B cell (primary cell): ENCODE measurements at regions not wholly inside any gene's neighbourhood (a gene's known extent, or its start where the extent isn't known, plus 50 kb on each side); places are given as distances from the start of the nearest gene placed in this dataset.

Experiments
- ATAC-seq: fragments of 200-7000 bp; cut with Tn5 transposase; one replicate; pipeline ENCODE4 v1.10.0; 2021; ENCODE audit warnings: low read depth, mild to moderate bottlenecking, moderate number of reproducible peaks, moderate library complexity
- CTCF ChIA-PET: fragments of 350-600 bp; sonication (Branson Sonifier 250); formaldehyde crosslinking; loops from one replicate; lab custom pipeline; 2021; ENCODE audit warnings: antibody characterized with exemption, inconsistent platforms; lab: Charles Lee
- POLR2A ChIA-PET: fragments of 350-600 bp; sonication (Branson Sonifier 250); formaldehyde crosslinking; loops from one replicate; lab custom pipeline; 2021; ENCODE audit warnings: antibody characterized with exemption; lab: Charles Lee
- DNase-seq: peaks from one replicate; pipeline ENCODE4 v3.0.0; 2013
- H2AFZ ChIP-seq: 2 replicates; pipeline ENCODE4 v1.6.1; 2012; ENCODE audit warnings: mild to moderate bottlenecking, low read depth, low read length; ENCODE audit not compliant: insufficient read depth, poor library complexity, severe bottlenecking
- H3K27ac ChIP-seq, 2 donors: 1 replicate in 1 of 2; 2 replicates in 1 of 2; pipeline ENCODE4 v1.5.1; 2012 to 2013; ENCODE audit warnings: low read length in 2 of 2, mild to moderate bottlenecking in 2 of 2, moderate library complexity in 1 of 2
- H3K27me3 ChIP-seq, 4 experiments: fragments of 200-600 bp in 1 of 4; sonication (generic) in 1 of 4; replicated peaks in 1 of 4; 1 replicate in 2 of 4; 2 replicates in 2 of 4; pipeline versions ENCODE4 v1.6.1 to v1.7.0; 2013 to 2016; ENCODE audit warnings: low read length in 3 of 4, mild to moderate bottlenecking in 2 of 4, mixed read lengths in 1 of 4, moderate library complexity in 1 of 4; ENCODE audit not compliant: insufficient read depth in 4 of 4, control insufficient read depth in 3 of 4; ENCODE audit errors: control extremely low read depth in 1 of 4
- H3K36me3 ChIP-seq, 2 experiments: replicated peaks in 1 of 2; 1 replicate in 1 of 2; 2 replicates in 1 of 2; pipeline versions ENCODE4 v1.6.1 to v1.7.1; 2013; ENCODE audit warnings: low read length in 1 of 2; ENCODE audit not compliant: insufficient read depth in 2 of 2, control insufficient read depth in 1 of 2; ENCODE audit errors: control extremely low read depth in 1 of 2, extremely low read depth in 1 of 2
- H3K4me1 ChIP-seq, 2 donors: fragments of 200-600 bp in 1 of 2; sonication (generic) in 1 of 2; 1 replicate in 1 of 2; 2 replicates in 1 of 2; pipeline versions ENCODE4 v1.5.1 to v1.6.1; 2013 to 2017; ENCODE audit warnings: low read length in 2 of 2; ENCODE audit not compliant: control insufficient read depth in 2 of 2, insufficient read depth in 2 of 2
- H3K4me2 ChIP-seq: replicated peaks from 2 replicates; pipeline ENCODE3; 2012; ENCODE audit warnings: mild to moderate bottlenecking, low read depth, low read length; ENCODE audit not compliant: poor library complexity, severe bottlenecking
- H3K4me3 ChIP-seq, 5 experiments: fragments of 200-600 bp in 1 of 5; sonication (generic) in 1 of 5; 1 replicate in 3 of 5; 2 replicates in 2 of 5; pipeline versions ENCODE4 v1.5.1 to v1.7.0; 2011 to 2016; ENCODE audit warnings: low read length in 4 of 5, mild to moderate bottlenecking in 4 of 5, low read depth in 2 of 5, control low read depth in 1 of 5, moderate library complexity in 1 of 5; ENCODE audit not compliant: insufficient read depth in 1 of 5; ENCODE audit errors: control extremely low read depth in 1 of 5, extremely low read depth in 1 of 5
- H3K79me2 ChIP-seq: fragments of 200-600 bp; sonication (generic); one replicate; pipeline ENCODE4 v1.6.0; 2016; ENCODE audit warnings: low read length; ENCODE audit not compliant: control insufficient read depth, insufficient read depth
- H3K9ac ChIP-seq: fragments of 200-600 bp; sonication (generic); 2 replicates; pipeline ENCODE4 v1.6.1; 2017; ENCODE audit warnings: mild to moderate bottlenecking, low read length, moderate library complexity
- H3K9me3 ChIP-seq, 3 donors: one replicate each; pipeline versions ENCODE4 v1.6.1 to v1.7.1; 2013; ENCODE audit warnings: low read length in 2 of 3; ENCODE audit not compliant: control insufficient read depth in 2 of 3, insufficient read depth in 1 of 3; ENCODE audit errors: control extremely low read depth in 1 of 3
- H4K20me1 ChIP-seq: 2 replicates; pipeline ENCODE4 v1.6.0; 2012; ENCODE audit warnings: mild to moderate bottlenecking, low read length; ENCODE audit not compliant: insufficient read depth, control insufficient read depth, poor library complexity, severe bottlenecking
- H3K27ac Mint-ChIP-seq: one replicate; pipeline ENCODE4 v1.8.0; 2021; ENCODE audit warnings: mixed read lengths
- H3K27me3 Mint-ChIP-seq: one replicate; pipeline ENCODE4 v1.8.0; 2021; ENCODE audit warnings: mixed read lengths
- H3K4me1 Mint-ChIP-seq: one replicate; pipeline ENCODE4 v1.8.0; 2021; ENCODE audit warnings: mixed read lengths
- H3K4me3 Mint-ChIP-seq: one replicate; pipeline ENCODE4 v1.8.0; 2021; ENCODE audit warnings: mixed read lengths
- H3K9me3 Mint-ChIP-seq: one replicate; pipeline ENCODE4 v1.8.0; 2022; ENCODE audit warnings: mixed read lengths; ENCODE audit not compliant: insufficient read depth
- EZH2 ChIP-seq: IDR thresholded peaks from 2 replicates; pipeline ENCODE4 v1.6.1; 2012; ENCODE audit warnings: borderline replicate concordance, low read depth, mild to moderate bottlenecking, moderate library complexity, low read length; ENCODE audit not compliant: insufficient read depth, poor library complexity, severe bottlenecking
- WGBS: methylation state at CpG from one replicate; pipeline ENCODE4 v1.1.5; 2013; ENCODE audit warnings: missing lambda C conversion rate; ENCODE audit not compliant: insufficient coverage; 5-methylcytosine and 5-hydroxymethylcytosine counted together
- intact Hi-C: fragments of 100-400 bp; cut with micrococcal nuclease; formaldehyde crosslinking; loops from one replicate; pipeline ENCODE4 v1.10.0; 2022
- TF ChIP-seq, protein P1 (sequence below): fragments of 200-600 bp; IDR thresholded peaks from one replicate; pipeline ENCODE4 v1.8.0; 2022; ENCODE audit warnings: antibody characterized with exemption, mild to moderate bottlenecking

DNA sequence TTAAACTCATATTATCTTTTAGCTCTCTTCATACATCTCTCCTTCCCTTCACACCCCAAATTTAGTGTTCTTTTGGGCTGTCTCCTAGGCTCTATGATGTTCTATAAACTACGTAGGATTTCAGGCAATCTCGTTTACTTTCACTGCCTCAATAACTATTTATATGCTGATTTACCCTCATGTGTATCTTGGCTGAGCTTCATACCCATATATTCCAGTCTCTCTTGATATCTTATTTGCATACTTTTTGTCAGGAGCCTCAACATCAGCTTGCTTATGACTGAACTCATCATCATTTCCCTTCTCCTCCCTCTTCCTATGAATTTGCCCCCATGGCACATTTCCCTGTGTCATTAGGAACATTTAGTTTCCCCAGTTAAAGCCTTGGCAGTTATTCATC lies 262.1 kb upstream of the FBXO33 start:
- Histone ChIP-seq H2AFZ (no peak overlapping the region), H3K4me3 (no peak overlapping the region), H3K79me2 (no peaks in the 10 kb centered on the region), H4K20me1 (no peaks in the 10 kb centered on the region), H3K4me2 (no peak overlapping the region), H3K27me3 (no peaks in the 10 kb centered on the region), H3K9me3 (no peaks in the 10 kb centered on the region), H3K4me1 (no peaks in the 10 kb centered on the region), H3K36me3 (no peaks in the 10 kb centered on the region), H3K9ac (no peak overlapping the region), H3K27ac (no peak overlapping the region)
- no peak for ATAC-seq
- no CpG with 5 or more reads among the region's 2 CpGs for WGBS
- Mint-ChIP-seq H3K4me3 (no peak overlapping the region), H3K27ac (no peak overlapping the region), H3K4me1 (no peaks in the 10 kb centered on the region), H3K9me3 (no peaks in the 10 kb centered on the region), H3K27me3 (no peaks in the 10 kb centered on the region)
- TF ChIP-seq, protein P1, sequence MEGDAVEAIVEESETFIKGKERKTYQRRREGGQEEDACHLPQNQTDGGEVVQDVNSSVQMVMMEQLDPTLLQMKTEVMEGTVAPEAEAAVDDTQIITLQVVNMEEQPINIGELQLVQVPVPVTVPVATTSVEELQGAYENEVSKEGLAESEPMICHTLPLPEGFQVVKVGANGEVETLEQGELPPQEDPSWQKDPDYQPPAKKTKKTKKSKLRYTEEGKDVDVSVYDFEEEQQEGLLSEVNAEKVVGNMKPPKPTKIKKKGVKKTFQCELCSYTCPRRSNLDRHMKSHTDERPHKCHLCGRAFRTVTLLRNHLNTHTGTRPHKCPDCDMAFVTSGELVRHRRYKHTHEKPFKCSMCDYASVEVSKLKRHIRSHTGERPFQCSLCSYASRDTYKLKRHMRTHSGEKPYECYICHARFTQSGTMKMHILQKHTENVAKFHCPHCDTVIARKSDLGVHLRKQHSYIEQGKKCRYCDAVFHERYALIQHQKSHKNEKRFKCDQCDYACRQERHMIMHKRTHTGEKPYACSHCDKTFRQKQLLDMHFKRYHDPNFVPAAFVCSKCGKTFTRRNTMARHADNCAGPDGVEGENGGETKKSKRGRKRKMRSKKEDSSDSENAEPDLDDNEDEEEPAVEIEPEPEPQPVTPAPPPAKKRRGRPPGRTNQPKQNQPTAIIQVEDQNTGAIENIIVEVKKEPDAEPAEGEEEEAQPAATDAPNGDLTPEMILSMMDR, result no peak
- no peak for TF ChIP-seq EZH2
- ChIA-PET POLR2A (no interaction called here), CTCF (no interaction called here)
- intact Hi-C loops, result no loop called here
- DNase-seq, result no peak

DNA sequence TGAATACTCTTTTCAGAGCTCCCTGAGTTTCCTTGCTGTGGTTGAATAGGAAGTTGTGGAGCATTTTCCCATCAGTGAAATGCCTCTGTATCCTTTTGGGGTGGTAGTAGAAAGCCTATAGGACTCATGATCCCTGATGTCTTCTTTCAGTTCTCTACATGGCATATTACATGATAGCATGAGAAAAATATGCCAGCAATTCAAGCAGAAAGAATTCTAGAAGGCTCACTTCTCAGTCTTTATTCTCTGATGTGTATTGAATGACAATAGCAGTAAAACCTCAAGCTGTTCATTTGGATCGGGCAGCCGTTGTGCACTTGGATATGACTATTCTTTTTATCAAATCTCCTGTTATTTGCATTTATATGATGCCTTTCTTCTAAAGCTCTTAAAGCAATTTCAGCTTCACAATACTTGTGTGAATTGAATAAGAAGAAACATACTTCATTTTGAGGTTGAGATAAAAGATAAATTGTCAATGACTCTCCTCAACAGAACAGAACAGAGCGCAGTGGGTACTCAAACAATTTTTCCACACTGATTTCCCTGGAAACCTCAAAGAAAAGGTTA lies 251.5 kb upstream of the FBXO33 start:
- ChIA-PET POLR2A (no interaction called here), CTCF (no interaction called here)
- intact Hi-C loops, result no loop called here
- H3K79me2 ChIP-seq, result no peaks in the 10 kb centered on the region
- TF ChIP-seq, protein P1, result no peak
- no peak for TF ChIP-seq EZH2
- H3K4me2 ChIP-seq, result no peak overlapping the region
- no peaks in the 10 kb centered on the region for H3K27me3 Mint-ChIP-seq
- H3K4me1 ChIP-seq, result no peaks in the 10 kb centered on the region
- DNase-seq (no peak), ATAC-seq (no peak)
- no peaks in the 10 kb centered on the region for H3K9me3 ChIP-seq
- no peaks in the 10 kb centered on the region for H3K27me3 ChIP-seq
- H3K4me3 ChIP-seq, result no peak overlapping the region
- no peak overlapping the region for H3K4me3 Mint-ChIP-seq
- H3K27ac ChIP-seq, result no peak overlapping the region
- no peak overlapping the region for H2AFZ ChIP-seq
- no peak overlapping the region for H3K9ac ChIP-seq
- H3K27ac Mint-ChIP-seq, result no peak overlapping the region
- peaks cover 4% of the 10 kb centered on the region for H3K4me1 Mint-ChIP-seq
- H3K9me3 Mint-ChIP-seq, result peaks cover 3% of the 10 kb centered on the region
- H4K20me1 ChIP-seq, result no peaks in the 10 kb centered on the region
- no CpG with 5 or more reads among the region's 3 CpGs for WGBS
- H3K36me3 ChIP-seq, result no peaks in the 10 kb centered on the region
